Astrocyte (in vitro differentiated cells and primary cell): ENCODE measurements at regions not wholly inside any gene's neighbourhood (a gene's known extent, or its start where the extent isn't known, plus 50 kb on each side); places are given as distances from the start of the nearest gene placed in this dataset.

Source experiments
- CTCF ChIP-seq: IDR thresholded peaks from 2 replicates; pipeline ENCODE4 v1.5.1; 2011; ENCODE audit warnings: low read depth, mild to moderate bottlenecking, inconsistent platforms, low read length, moderate library complexity; ENCODE audit not compliant: insufficient read depth
- EZH2 ChIP-seq: IDR thresholded peaks from 2 replicates; pipeline ENCODE4 v1.6.1; 2012; ENCODE audit warnings: mild to moderate bottlenecking, low read length, inconsistent platforms; ENCODE audit not compliant: insufficient read depth

GRCh38 chr2:76256458-76257088 lies 545.9 kb upstream of the GCFC2 start:
- TF ChIP-seq CTCF (no peak), EZH2 (no peak)
